Mesenchymal stem cell (in vitro differentiated cells and primary cell): ENCODE measurements at regions not wholly inside any gene's neighbourhood (a gene's known extent, or its start where the extent isn't known, plus 50 kb on each side); places are given as distances from the start of the nearest gene placed in this dataset.

Experiments used
- DNase-seq: peaks from one replicate; pipeline ENCODE4 v3.0.0-alpha.2; 2013
- H2AFZ ChIP-seq: one replicate; pipeline ENCODE4 v1.6.1; 2013; ENCODE audit warnings: low read depth, mild to moderate bottlenecking, control low read depth, inconsistent platforms, low read length, moderate library complexity
- H2AK5ac ChIP-seq: 2 replicates; pipeline ENCODE4 v1.6.1; 2013; ENCODE audit warnings: low read length, moderate library complexity, mild to moderate bottlenecking, inconsistent platforms; ENCODE audit not compliant: severe bottlenecking
- H2BK120ac ChIP-seq: one replicate; pipeline ENCODE4 v1.6.1; 2013; ENCODE audit warnings: low read depth, mild to moderate bottlenecking, inconsistent platforms, low read length, moderate library complexity
- H2BK12ac ChIP-seq, 2 experiments: one replicate each; pipeline ENCODE4 v1.6.1; 2013; ENCODE audit warnings: inconsistent platforms in 2 of 2, low read length in 2 of 2, mild to moderate bottlenecking in 2 of 2, moderate library complexity in 2 of 2, control low read depth in 1 of 2
- H2BK15ac ChIP-seq: one replicate; pipeline ENCODE4 v1.6.1; 2013; ENCODE audit warnings: mild to moderate bottlenecking, low read depth, inconsistent platforms; ENCODE audit not compliant: poor library complexity, severe bottlenecking
- H2BK5ac ChIP-seq: 2 replicates; pipeline ENCODE4 v1.6.1; 2013; ENCODE audit warnings: low read depth, mild to moderate bottlenecking, low read length, control low read depth, inconsistent platforms; ENCODE audit not compliant: poor library complexity, severe bottlenecking
- H3K14ac ChIP-seq, 2 experiments: one replicate each; pipeline ENCODE4 v1.6.1; 2013; ENCODE audit warnings: inconsistent platforms in 2 of 2, low read length in 2 of 2, control low read depth in 1 of 2, mild to moderate bottlenecking in 1 of 2, moderate library complexity in 1 of 2
- H3K18ac ChIP-seq, 2 experiments: one replicate each; pipeline ENCODE4 v1.6.1; 2013; ENCODE audit warnings: inconsistent platforms in 2 of 2, low read length in 2 of 2, control low read depth in 1 of 2, low read depth in 1 of 2, mild to moderate bottlenecking in 1 of 2
- H3K23ac ChIP-seq, 2 experiments: one replicate each; pipeline ENCODE4 v1.6.1; 2013; ENCODE audit warnings: inconsistent platforms in 2 of 2, low read length in 2 of 2, mild to moderate bottlenecking in 2 of 2, moderate library complexity in 2 of 2, control low read depth in 1 of 2
- H3K27ac ChIP-seq: 2 replicates; pipeline ENCODE4 v1.5.1; 2013; ENCODE audit warnings: mild to moderate bottlenecking, moderate library complexity, low read length, control low read depth, inconsistent platforms; ENCODE audit not compliant: poor library complexity, severe bottlenecking
- H3K27me3 ChIP-seq, 2 experiments: 2 replicates each; pipeline versions ENCODE4 v1.6.1 to v1.7.0; 2013; ENCODE audit warnings: low read length in 2 of 2, mild to moderate bottlenecking in 2 of 2, moderate library complexity in 2 of 2, control low read depth in 1 of 2, inconsistent platforms in 1 of 2; ENCODE audit not compliant: control insufficient read depth in 1 of 2, insufficient read depth in 1 of 2
- H3K36me3 ChIP-seq, 2 experiments: 2 replicates each; pipeline versions ENCODE4 v1.6.1 to v1.7.0; 2013; ENCODE audit warnings: low read length in 2 of 2, control low read depth in 1 of 2, inconsistent platforms in 1 of 2, low read depth in 1 of 2, mild to moderate bottlenecking in 1 of 2; ENCODE audit not compliant: insufficient read depth in 2 of 2, control insufficient read depth in 1 of 2
- H3K4ac ChIP-seq, 2 experiments: one replicate each; pipeline ENCODE4 v1.6.1; 2013; ENCODE audit warnings: inconsistent platforms in 2 of 2, low read length in 2 of 2, mild to moderate bottlenecking in 2 of 2, moderate library complexity in 2 of 2, control low read depth in 1 of 2, low read depth in 1 of 2
- H3K4me1 ChIP-seq: 2 replicates; pipeline ENCODE4 v1.6.1; 2013; ENCODE audit warnings: low read depth, low read length, control low read depth; ENCODE audit not compliant: control insufficient read depth, insufficient read depth
- H3K4me2 ChIP-seq: 2 replicates; pipeline ENCODE4 v1.6.1; 2013; ENCODE audit warnings: low read length, mild to moderate bottlenecking, inconsistent platforms; ENCODE audit not compliant: poor library complexity, severe bottlenecking
- H3K4me3 ChIP-seq, 2 experiments: 2 replicates each; pipeline versions ENCODE4 v1.5.1 to v1.7.0; 2013; ENCODE audit warnings: low read length in 2 of 2, mild to moderate bottlenecking in 2 of 2, control low read depth in 1 of 2, low read depth in 1 of 2; ENCODE audit not compliant: insufficient read depth in 1 of 2
- H3K79me1 ChIP-seq: replicated peaks from 2 replicates; pipeline ENCODE4 v1.6.1; 2013; ENCODE audit warnings: mild to moderate bottlenecking, control low read depth, low read length, inconsistent platforms; ENCODE audit not compliant: poor library complexity, severe bottlenecking
- H3K9ac ChIP-seq: 2 replicates; pipeline ENCODE4 v1.7.0; 2013; ENCODE audit warnings: mild to moderate bottlenecking, low read length, moderate library complexity
- H3K9me3 ChIP-seq: 2 replicates; pipeline ENCODE4 v1.7.0; 2013; ENCODE audit warnings: mild to moderate bottlenecking, low read length; ENCODE audit not compliant: control insufficient read depth
- H4K8ac ChIP-seq: one replicate; pipeline ENCODE4 v1.6.1; 2013; ENCODE audit warnings: inconsistent platforms, mild to moderate bottlenecking, low read length, moderate library complexity
- H4K91ac ChIP-seq: one replicate; pipeline ENCODE4 v1.6.1; 2013; ENCODE audit warnings: mild to moderate bottlenecking, low read length, inconsistent platforms
- WGBS: methylation state at CpG from one replicate; pipeline ENCODE4 v1.1.7; 2013; ENCODE audit warnings: mixed read lengths; 5-methylcytosine and 5-hydroxymethylcytosine counted together

GRCh38 chr7:55279080-55279845 lies 85.9 kb upstream of the LANCL2 start:
- H3K4me3 ChIP-seq, result no peak overlapping the region
- H4K8ac ChIP-seq, result no peak overlapping the region
- H2BK120ac ChIP-seq, result no peak overlapping the region
- H2BK15ac ChIP-seq, result no peak overlapping the region
- no peaks in the 10 kb centered on the region for H3K79me1 ChIP-seq
- no peak overlapping the region for H2BK12ac ChIP-seq
- H3K27me3 ChIP-seq, result peaks cover 26 to 36% of the 10 kb centered on the region in 2 experiments
- H2BK5ac ChIP-seq, result no peak overlapping the region
- no peak overlapping the region for H4K91ac ChIP-seq
- WGBS, result 86% methylated on average over 14 of the region's 14 CpGs
- no peak overlapping the region for H3K14ac ChIP-seq
- H3K36me3 ChIP-seq, result no peaks in the 10 kb centered on the region
- H3K9ac ChIP-seq, result no peak overlapping the region
- H3K9me3 ChIP-seq, result no peaks in the 10 kb centered on the region
- no peak overlapping the region for H3K4me2 ChIP-seq
- no peak overlapping the region for H3K18ac ChIP-seq
- H3K4me1 ChIP-seq, result no peaks in the 10 kb centered on the region
- H3K23ac ChIP-seq, result no peak overlapping the region
- H2AFZ ChIP-seq, result no peak overlapping the region
- H3K4ac ChIP-seq, result no peak overlapping the region
- DNase-seq, result no peak
- H3K27ac ChIP-seq, result no peak overlapping the region
- no peak overlapping the region for H2AK5ac ChIP-seq

DNA sequence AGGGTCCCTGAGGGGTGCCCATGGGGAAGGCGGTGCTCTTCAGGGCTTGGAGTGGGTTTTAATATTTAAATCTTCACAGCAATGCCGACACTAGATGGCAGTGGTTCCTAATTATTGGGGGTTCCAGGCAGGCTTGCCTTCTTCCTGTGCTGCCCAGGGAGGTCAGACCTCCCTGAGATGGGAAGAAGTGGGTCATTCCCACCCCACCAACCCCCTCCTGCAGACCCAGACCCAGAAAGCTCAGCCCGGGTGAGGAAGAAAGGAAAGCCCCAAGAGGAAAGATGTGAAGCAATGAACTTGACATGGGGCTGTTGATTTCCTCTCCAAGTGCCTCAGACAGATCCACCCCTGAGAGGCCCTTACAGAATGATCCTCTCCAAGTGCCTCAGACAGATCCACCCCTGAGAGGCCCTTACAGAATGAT lies 85.1 kb upstream of the LANCL2 start:
- H4K8ac ChIP-seq, result no peak overlapping the region
- H3K9me3 ChIP-seq, result no peaks in the 10 kb centered on the region
- H2BK12ac ChIP-seq, result no peak overlapping the region
- H3K4me3 ChIP-seq, result no peak overlapping the region
- no peak overlapping the region for H2AK5ac ChIP-seq
- peaks cover 18 to 29% of the 10 kb centered on the region in 2 experiments for H3K27me3 ChIP-seq
- no peak overlapping the region for H4K91ac ChIP-seq
- H3K18ac ChIP-seq, result no peak overlapping the region
- H2AFZ ChIP-seq, result no peak overlapping the region
- no peak overlapping the region for H2BK5ac ChIP-seq
- H3K27ac ChIP-seq, result no peak overlapping the region
- no peak overlapping the region for H2BK15ac ChIP-seq
- H3K9ac ChIP-seq, result no peak overlapping the region
- H3K79me1 ChIP-seq, result no peaks in the 10 kb centered on the region
- H3K14ac ChIP-seq, result no peak overlapping the region
- no peaks in the 10 kb centered on the region for H3K4me1 ChIP-seq
- 40% methylated on average over 2 of the region's 3 CpGs for WGBS
- H2BK120ac ChIP-seq, result no peak overlapping the region
- no peak overlapping the region for H3K23ac ChIP-seq
- H3K4ac ChIP-seq, result no peak overlapping the region
- no peak overlapping the region for H3K4me2 ChIP-seq
- DNase-seq, result peak; percentile 72
- no peaks in the 10 kb centered on the region for H3K36me3 ChIP-seq

GRCh38 chr7:55285665-55286064 lies 79.5 kb upstream of the LANCL2 start:
- H3K9ac ChIP-seq, result no peak overlapping the region
- no peaks in the 10 kb centered on the region for H3K9me3 ChIP-seq
- H4K8ac ChIP-seq, result no peak overlapping the region
- no peaks in the 10 kb centered on the region for H3K79me1 ChIP-seq
- H3K23ac ChIP-seq, result no peak overlapping the region
- no peak overlapping the region for H3K4me3 ChIP-seq
- H2AFZ ChIP-seq, result no peak overlapping the region
- no peak overlapping the region for H3K27ac ChIP-seq
- 100% methylated on average over 1 of the region's 2 CpGs for WGBS
- no peak for DNase-seq
- peaks cover 18% of the 10 kb centered on the region in 2 experiments for H3K27me3 ChIP-seq
- H2BK15ac ChIP-seq, result no peak overlapping the region
- H3K4me1 ChIP-seq, result no peaks in the 10 kb centered on the region
- no peak overlapping the region for H4K91ac ChIP-seq
- H2BK5ac ChIP-seq, result no peak overlapping the region
- no peak overlapping the region for H3K4ac ChIP-seq
- H2AK5ac ChIP-seq, result no peak overlapping the region
- no peaks in the 10 kb centered on the region for H3K36me3 ChIP-seq
- H3K14ac ChIP-seq, result no peak overlapping the region
- H2BK12ac ChIP-seq, result no peak overlapping the region
- H3K18ac ChIP-seq, result no peak overlapping the region
- H2BK120ac ChIP-seq, result no peak overlapping the region
- H3K4me2 ChIP-seq, result no peak overlapping the region

- no peak overlapping the region for H2AFZ ChIP-seq
- no peak overlapping the region for H2AK5ac ChIP-seq
- H3K36me3 ChIP-seq, result no peaks in the 10 kb centered on the region
- no peak overlapping the region for H3K4me2 ChIP-seq
- H3K4ac ChIP-seq, result no peak overlapping the region
- DNase-seq, result no peak
- H3K14ac ChIP-seq, result no peak overlapping the region
- H3K27ac ChIP-seq, result no peak overlapping the region
- no peak overlapping the region for H2BK5ac ChIP-seq
- H3K18ac ChIP-seq, result no peak overlapping the region
- H3K4me1 ChIP-seq, result no peaks in the 10 kb centered on the region
- H2BK12ac ChIP-seq, result no peak overlapping the region
- H4K8ac ChIP-seq, result no peak overlapping the region
- H3K79me1 ChIP-seq, result no peaks in the 10 kb centered on the region
- no peak overlapping the region for H3K4me3 ChIP-seq
- no peak overlapping the region for H2BK120ac ChIP-seq
- no peak overlapping the region for H3K9ac ChIP-seq
- no peak overlapping the region for H2BK15ac ChIP-seq
- 90% methylated on average over 1 of the region's 3 CpGs for WGBS
- no peak overlapping the region for H4K91ac ChIP-seq
- H3K23ac ChIP-seq, result no peak overlapping the region
- no peaks in the 10 kb centered on the region for H3K9me3 ChIP-seq
- H3K27me3 ChIP-seq, result peaks cover 18% of the 10 kb centered on the region in 2 experiments
These were observed 78.5 kb upstream of the LANCL2 start for GRCh38 chr7:55286666-55287065.
